ENCODE measurements at regions not wholly inside any gene's neighbourhood (a gene's known extent, or its start where the extent isn't known, plus 50 kb on each side); places are given as distances from the start of the nearest gene placed in this dataset.
A peak's percentile ranks its signal among the peaks of the same experiment; 100 is the strongest.

- FAIRE-seq (peak; percentile 87), DNase-seq (ENCODE audit: insufficient read length, low spot score) (no peak)
- no peak for TF ChIP-seq POLR2A (IDR thresholded peaks at IDR 0.05; ENCODE audit: low read depth, low read length)
Observed at GRCh38 chr2:196278491-196278911, 107.1 kb upstream of the STK17B start.

GRCh38 chr2:196279541-196279940 lies 108.2 kb upstream of the STK17B start:
- TF ChIP-seq POLR2A (IDR thresholded peaks at IDR 0.05; ENCODE audit: low read depth, low read length) = no peak
- no peak for DNase-seq (ENCODE audit: insufficient read length, low spot score)
- FAIRE-seq = no peak

GRCh38 chr2:196284144-196284844 lies 112.9 kb upstream of the STK17B start:
- no peak for DNase-seq (ENCODE audit: insufficient read length, low spot score)
- no peak for FAIRE-seq

GRCh38 chr2:196284866-196285557 lies 113.6 kb upstream of the STK17B start:
- DNase-seq (ENCODE audit: insufficient read length, low spot score) = no peak
- FAIRE-seq = no peak
- TF ChIP-seq POLR2A (IDR thresholded peaks at IDR 0.05; ENCODE audit: low read depth, low read length) = no peak

More at GRCh38 chr2:196284144-196284844, 112.9 kb upstream of the STK17B start:
- no peak for TF ChIP-seq POLR2A (IDR thresholded peaks at IDR 0.05; ENCODE audit: low read depth, low read length)

GRCh38 chr2:196286821-196287220 lies 115.4 kb upstream of the STK17B start:
- TF ChIP-seq POLR2A (IDR thresholded peaks at IDR 0.05; ENCODE audit: low read depth, low read length) = no peak
- FAIRE-seq (no peak), DNase-seq (ENCODE audit: insufficient read length, low spot score) (no peak)

- no peak for TF ChIP-seq POLR2A (IDR thresholded peaks at IDR 0.05; ENCODE audit: low read depth, low read length)
- FAIRE-seq (no peak), DNase-seq (ENCODE audit: insufficient read length, low spot score) (no peak)
Observed at GRCh38 chr2:196287523-196287922, 116.1 kb upstream of the STK17B start.

- FAIRE-seq (no peak), DNase-seq (ENCODE audit: insufficient read length, low spot score) (no peak)
- TF ChIP-seq POLR2A (IDR thresholded peaks at IDR 0.05; ENCODE audit: low read depth, low read length) = no peak
Observed at GRCh38 chr2:196288006-196288538, 116.7 kb upstream of the STK17B start.

- FAIRE-seq = no peak
- no peak for DNase-seq (ENCODE audit: insufficient read length, low spot score)
- no peak for TF ChIP-seq POLR2A (IDR thresholded peaks at IDR 0.05; ENCODE audit: low read depth, low read length)
Observed at GRCh38 chr2:196289000-196289399, 117.6 kb upstream of the STK17B start.

- FAIRE-seq (no peak), DNase-seq (ENCODE audit: insufficient read length, low spot score) (no peak)
- TF ChIP-seq POLR2A (IDR thresholded peaks at IDR 0.05; ENCODE audit: low read depth, low read length) = no peak
Observed at GRCh38 chr2:196290136-196290535, 118.8 kb upstream of the STK17B start.

- no peak for FAIRE-seq
- no peak for DNase-seq (ENCODE audit: insufficient read length, low spot score)
- TF ChIP-seq POLR2A (IDR thresholded peaks at IDR 0.05; ENCODE audit: low read depth, low read length) = no peak
Observed at GRCh38 chr2:196290569-196290968, 119.2 kb upstream of the STK17B start.

- FAIRE-seq (no peak), DNase-seq (ENCODE audit: insufficient read length, low spot score) (no peak)
- no peak for TF ChIP-seq POLR2A (IDR thresholded peaks at IDR 0.05; ENCODE audit: low read depth, low read length)
Observed at GRCh38 chr2:196291426-196291825, 120.0 kb upstream of the STK17B start.

GRCh38 chr2:196291873-196292800 lies 120.8 kb upstream of the STK17B start:
- no peak for TF ChIP-seq POLR2A (IDR thresholded peaks at IDR 0.05; ENCODE audit: low read depth, low read length)
- FAIRE-seq = peak; percentile 78
- no peak for DNase-seq (ENCODE audit: insufficient read length, low spot score)

GRCh38 chr2:196293751-196294515 lies 122.6 kb upstream of the STK17B start:
- DNase-seq (ENCODE audit: insufficient read length, low spot score) (no peak), FAIRE-seq (peak; percentile 98)
- no peak for TF ChIP-seq POLR2A (IDR thresholded peaks at IDR 0.05; ENCODE audit: low read depth, low read length)

All from H54 (cell line).